Kidney (tissue), 13 donors: ENCODE measurements at regions not wholly inside any gene's neighbourhood (a gene's known extent, or its start where the extent isn't known, plus 50 kb on each side); places are given as distances from the start of the nearest gene placed in this dataset.
"Not testable (repeated sequence)": the region's sequence is repeated elsewhere in the genome, so short reads cannot be mapped to it uniquely, and the experiment has no call there.

Source experiments
- DNase-seq, 5 donors: peaks; one replicate each; pipeline ENCODE4 v3.0.0-alpha.2; 2013 to 2020
- FAIRE-seq: peaks from 2 replicates; lab custom pipeline; 2012; peaks lifted over from hg19 to GRCh38; lab: Jason Lieb, UNC
- H3K27ac ChIP-seq, 2 donors: one replicate each; pipeline ENCODE4 v1.7.0; 2013; ENCODE audit warnings: low read depth in 2 of 2, low read length in 2 of 2, inconsistent platforms in 1 of 2
- H3K27me3 ChIP-seq: one replicate; pipeline ENCODE4 v1.7.1; 2013; ENCODE audit warnings: low read length, inconsistent platforms; ENCODE audit not compliant: control insufficient read depth, insufficient read depth
- H3K36me3 ChIP-seq, 3 donors: one replicate each; pipeline versions ENCODE4 v1.7.0 to v1.7.1; 2013; ENCODE audit warnings: low read length in 3 of 3, control low read depth in 1 of 3, inconsistent platforms in 1 of 3; ENCODE audit not compliant: insufficient read depth in 3 of 3, control insufficient read depth in 2 of 3
- H3K4me1 ChIP-seq, 3 donors: one replicate each; pipeline versions ENCODE4 v1.7.0 to v1.7.1; 2013; ENCODE audit warnings: low read length in 3 of 3, inconsistent platforms in 1 of 3, low read depth in 1 of 3; ENCODE audit not compliant: control insufficient read depth in 2 of 3, insufficient read depth in 2 of 3
- H3K4me3 ChIP-seq, 3 donors: one replicate each; pipeline versions ENCODE4 v1.7.0 to v1.8.1; 2013; ENCODE audit warnings: low read length in 3 of 3, control low read depth in 1 of 3, inconsistent platforms in 1 of 3
- H3K9ac ChIP-seq, 3 donors: one replicate each; pipeline versions ENCODE4 v1.7.0 to v1.7.1; 2013; ENCODE audit warnings: low read length in 3 of 3, control low read depth in 1 of 3, inconsistent platforms in 1 of 3
- H3K9me3 ChIP-seq, 3 donors: one replicate each; pipeline versions ENCODE4 v1.7.0 to v1.7.1; 2013; ENCODE audit warnings: low read length in 3 of 3, control low read depth in 1 of 3, inconsistent platforms in 1 of 3; ENCODE audit not compliant: control insufficient read depth in 2 of 3, insufficient read depth in 1 of 3
- intact Hi-C: fragments of 100-400 bp; cut with DNase I; formaldehyde crosslinking; loops from one replicate; pipeline ENCODE4 v1.11.1; 2022
- TF ChIP-seq, protein P1 (sequence below): IDR thresholded peaks from 3 replicates; pipeline ENCODE4 v1.5.1; 2012; ENCODE audit warnings: mild to moderate bottlenecking, moderate library complexity, borderline replicate concordance; ENCODE audit not compliant: insufficient read depth; ENCODE audit errors: extremely low read depth
- donor health status: control.
- donor health status: control.
- donor health status: control.
- donor health status: control.
- donor health status: control.
- donor health status: DM: yes; HTN: yes; CAD: no.
- donor health status: Normal renal cell carcinoma (clear cell type).

- no peaks in the 10 kb centered on the region for H3K27me3 ChIP-seq
- no peaks in the 10 kb centered on the region for H3K9me3 ChIP-seq
- peaks cover 0 to 4% (median 0%) of the 10 kb centered on the region in 3 donors for H3K4me1 ChIP-seq
- H3K9ac ChIP-seq, result no peak overlapping the region
- TF ChIP-seq, protein P1, sequence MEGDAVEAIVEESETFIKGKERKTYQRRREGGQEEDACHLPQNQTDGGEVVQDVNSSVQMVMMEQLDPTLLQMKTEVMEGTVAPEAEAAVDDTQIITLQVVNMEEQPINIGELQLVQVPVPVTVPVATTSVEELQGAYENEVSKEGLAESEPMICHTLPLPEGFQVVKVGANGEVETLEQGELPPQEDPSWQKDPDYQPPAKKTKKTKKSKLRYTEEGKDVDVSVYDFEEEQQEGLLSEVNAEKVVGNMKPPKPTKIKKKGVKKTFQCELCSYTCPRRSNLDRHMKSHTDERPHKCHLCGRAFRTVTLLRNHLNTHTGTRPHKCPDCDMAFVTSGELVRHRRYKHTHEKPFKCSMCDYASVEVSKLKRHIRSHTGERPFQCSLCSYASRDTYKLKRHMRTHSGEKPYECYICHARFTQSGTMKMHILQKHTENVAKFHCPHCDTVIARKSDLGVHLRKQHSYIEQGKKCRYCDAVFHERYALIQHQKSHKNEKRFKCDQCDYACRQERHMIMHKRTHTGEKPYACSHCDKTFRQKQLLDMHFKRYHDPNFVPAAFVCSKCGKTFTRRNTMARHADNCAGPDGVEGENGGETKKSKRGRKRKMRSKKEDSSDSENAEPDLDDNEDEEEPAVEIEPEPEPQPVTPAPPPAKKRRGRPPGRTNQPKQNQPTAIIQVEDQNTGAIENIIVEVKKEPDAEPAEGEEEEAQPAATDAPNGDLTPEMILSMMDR, result no peak
- H3K4me3 ChIP-seq, result no peak overlapping the region
- H3K27ac ChIP-seq, result no peak overlapping the region
- intact Hi-C loops, result no loop called here
- FAIRE-seq (no peak), DNase-seq (peak in 1 of 5 donors; percentile 60)
- no peaks in the 10 kb centered on the region for H3K36me3 ChIP-seq
Measured at GRCh38 chr19:29873801-29874575, 62.2 kb downstream of the CCNE1 start.

DNA sequence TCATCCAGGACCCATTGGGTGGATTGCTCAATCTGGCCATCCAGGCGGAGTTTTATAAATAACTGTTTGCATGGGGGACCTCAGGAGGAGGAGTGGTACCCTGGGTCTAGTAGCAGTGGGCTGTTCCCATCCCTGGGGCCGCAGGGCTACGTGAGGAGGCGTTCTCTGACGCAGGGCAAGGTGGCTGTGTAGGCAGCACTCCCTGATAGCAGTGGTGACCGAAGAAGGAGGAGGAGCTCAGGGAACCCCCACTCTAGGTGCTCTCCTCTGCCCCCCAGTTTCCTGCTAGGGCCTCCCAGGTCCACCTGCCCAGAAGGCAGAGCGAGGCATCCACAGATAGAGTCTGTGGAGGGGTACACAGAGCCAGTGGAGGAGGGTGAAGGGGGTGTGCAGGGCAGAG, 64.1 kb downstream of the CCNE1 start:
- Histone ChIP-seq H3K27me3 (no peaks in the 10 kb centered on the region), H3K27ac (no peak overlapping the region), H3K9me3 (no peaks in the 10 kb centered on the region), H3K4me1 (peaks cover 0 to 4% (median 0%) of the 10 kb centered on the region in 3 donors), H3K36me3 (no peaks in the 10 kb centered on the region), H3K9ac (no peak overlapping the region), H3K4me3 (no peak overlapping the region)
- no peak for DNase-seq
- intact Hi-C loops, result no loop called here
- FAIRE-seq, result no peak
- TF ChIP-seq, protein P1, result no peak

- FAIRE-seq, result no peak
- H3K9ac ChIP-seq, result no peak overlapping the region
Measured at GRCh38 chr19:29876414-29876813, 64.6 kb downstream of the CCNE1 start.

DNA sequence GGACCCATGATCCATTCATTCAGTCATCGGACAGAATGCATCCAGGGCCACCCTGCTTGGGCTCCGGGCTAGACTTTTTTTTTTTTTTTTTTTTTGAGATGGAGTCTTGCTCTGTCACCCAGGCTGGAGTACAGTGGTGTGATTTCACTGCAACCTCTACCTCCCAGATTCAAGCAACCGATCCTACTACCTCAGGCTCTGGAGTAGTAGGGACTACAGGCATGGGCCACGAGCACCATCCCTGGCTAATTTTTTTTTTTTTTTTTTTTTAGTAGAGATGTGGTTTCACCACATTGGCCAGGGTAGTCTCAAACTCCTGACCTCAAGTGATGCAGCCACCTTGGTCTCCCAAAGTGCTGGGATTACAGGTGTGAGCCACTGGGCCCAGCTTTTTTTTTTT, 65.1 kb downstream of the CCNE1 start:
- intact Hi-C loops, H3K9ac ChIP-seq, H3K27me3 ChIP-seq, FAIRE-seq, H3K27ac ChIP-seq, H3K36me3 ChIP-seq, H3K4me1 ChIP-seq, DNase-seq, H3K9me3 ChIP-seq, H3K4me3 ChIP-seq: not testable (repeated sequence)

More at GRCh38 chr19:29876414-29876813, 64.6 kb downstream of the CCNE1 start:
- no peaks in the 10 kb centered on the region for H3K27me3 ChIP-seq
- H3K27ac ChIP-seq, result no peak overlapping the region
- intact Hi-C loops, result no loop called here
- H3K9me3 ChIP-seq, result no peaks in the 10 kb centered on the region
- no peaks in the 10 kb centered on the region for H3K36me3 ChIP-seq
- TF ChIP-seq, protein P1, result no peak
- DNase-seq, result no peak
- peaks cover 0 to 4% (median 0%) of the 10 kb centered on the region in 3 donors for H3K4me1 ChIP-seq
- no peak overlapping the region for H3K4me3 ChIP-seq
